ENCODE measurements at regions not wholly inside any gene's neighbourhood (a gene's known extent, or its start where the extent isn't known, plus 50 kb on each side); places are given as distances from the start of the nearest gene placed in this dataset.

DNA sequence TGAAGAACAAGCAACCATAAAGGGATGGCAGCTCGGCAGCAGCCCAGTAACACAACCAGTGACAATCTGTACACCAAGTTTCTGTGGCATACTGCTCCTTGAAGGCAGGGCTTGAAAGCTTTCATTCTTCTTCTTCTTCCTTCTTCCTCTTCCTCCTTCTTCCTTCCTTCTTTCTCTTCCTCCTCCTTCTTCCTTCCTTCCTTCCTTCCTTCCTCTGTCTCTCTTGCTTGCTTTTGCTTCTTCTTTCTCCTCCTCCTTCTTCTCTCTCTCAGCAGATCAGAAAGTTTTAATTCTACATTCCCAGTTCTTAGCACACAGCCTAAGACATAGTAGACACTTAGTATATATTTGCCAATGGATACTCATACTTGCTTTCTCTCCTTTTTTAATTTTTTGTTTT is 95.9 kb downstream of the GLUL start:
- no peak for DNase-seq (ENCODE audit: low read depth, low spot score)

- no peak for DNase-seq (ENCODE audit: low read depth, low spot score)
These were observed 98.4 kb downstream of the GLUL start for GRCh38 chr1:182293119-182293589.

GRCh38 chr1:182292193-182292741 is 99.3 kb downstream of the GLUL start:
- no peak for DNase-seq (ENCODE audit: low read depth, low spot score)

DNA sequence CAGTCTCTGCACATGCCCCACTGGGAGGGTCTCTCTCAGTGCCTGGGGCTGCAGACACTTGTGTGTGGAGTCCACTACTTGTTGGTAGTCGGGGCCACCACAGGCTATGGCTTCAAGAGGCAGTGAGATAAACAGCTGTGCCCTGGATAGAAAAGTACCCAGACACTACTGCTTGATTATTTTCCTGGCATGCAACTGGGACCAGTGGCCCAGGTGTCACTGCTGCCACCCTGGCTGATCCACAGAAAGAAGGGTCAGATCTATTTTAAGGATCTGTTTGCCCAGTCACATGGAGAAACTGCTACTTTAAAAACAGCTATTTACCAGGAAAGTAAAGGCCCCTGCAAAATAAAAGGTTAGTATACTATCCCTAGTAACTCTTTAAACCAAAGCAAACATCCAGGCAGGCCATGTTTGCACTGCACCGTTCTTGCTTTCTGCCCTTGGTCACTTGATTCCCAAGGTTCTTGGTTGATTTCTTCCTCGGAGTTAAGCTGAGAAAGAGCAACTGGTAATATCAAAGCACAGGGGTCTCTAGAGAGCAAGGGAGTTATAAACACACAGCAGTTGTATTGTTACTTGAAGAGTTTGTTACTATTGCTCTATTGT is 99.9 kb downstream of the GLUL start:
- no peak for DNase-seq (ENCODE audit: low read depth, low spot score)

DNA sequence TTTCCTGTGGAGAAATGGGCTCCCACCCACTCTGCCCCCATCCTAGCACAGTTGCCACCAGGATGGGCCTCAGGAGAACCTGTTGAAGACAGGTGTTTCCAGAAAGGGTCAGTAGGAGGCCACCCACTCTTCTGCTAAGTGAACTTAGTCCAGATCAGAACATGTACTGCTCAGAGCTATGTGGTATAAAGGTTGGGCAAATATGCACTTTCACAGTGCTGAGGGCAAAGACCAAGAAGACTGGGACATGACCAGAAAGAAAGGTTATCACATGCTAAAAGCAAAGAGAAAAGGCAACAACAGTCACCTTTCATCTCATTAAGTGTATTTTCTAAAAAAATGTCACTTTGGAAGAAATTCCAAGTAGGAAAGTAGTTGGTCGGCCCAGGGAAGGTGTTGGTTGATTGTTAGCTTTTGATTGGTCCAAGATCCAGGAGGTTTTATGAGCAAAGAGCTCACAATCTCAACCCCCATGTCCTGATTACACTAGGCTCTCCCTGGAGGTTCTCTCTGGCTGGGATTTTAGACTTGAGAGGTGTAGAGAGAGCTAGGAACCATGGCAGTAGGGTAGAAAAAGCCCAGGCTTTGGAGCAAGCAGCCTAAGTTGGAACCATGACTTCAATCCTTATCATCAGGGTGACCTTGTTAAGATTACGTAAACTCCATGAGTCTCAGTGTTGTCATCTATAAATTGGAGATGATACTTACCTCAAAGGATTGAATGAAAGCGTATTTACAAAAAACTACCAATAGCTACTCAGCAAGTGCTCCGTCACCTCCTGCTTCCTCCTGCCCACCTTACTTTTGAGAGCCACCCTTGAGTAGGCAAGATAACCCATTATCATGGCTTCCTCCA is 102.6 kb downstream of the GLUL start:
- DNase-seq (ENCODE audit: low read depth, low spot score): no peak

- no peak for DNase-seq (ENCODE audit: low read depth, low spot score)
These were observed 104.8 kb downstream of the GLUL start for GRCh38 chr1:182286761-182287160.

GRCh38 chr1:182283746-182284544 is 107.6 kb downstream of the GLUL start:
- DNase-seq (ENCODE audit: low read depth, low spot score): no peak

- no peak for DNase-seq (ENCODE audit: low read depth, low spot score)
These were observed 110.0 kb downstream of the GLUL start for GRCh38 chr1:182281541-182281940.

DNA sequence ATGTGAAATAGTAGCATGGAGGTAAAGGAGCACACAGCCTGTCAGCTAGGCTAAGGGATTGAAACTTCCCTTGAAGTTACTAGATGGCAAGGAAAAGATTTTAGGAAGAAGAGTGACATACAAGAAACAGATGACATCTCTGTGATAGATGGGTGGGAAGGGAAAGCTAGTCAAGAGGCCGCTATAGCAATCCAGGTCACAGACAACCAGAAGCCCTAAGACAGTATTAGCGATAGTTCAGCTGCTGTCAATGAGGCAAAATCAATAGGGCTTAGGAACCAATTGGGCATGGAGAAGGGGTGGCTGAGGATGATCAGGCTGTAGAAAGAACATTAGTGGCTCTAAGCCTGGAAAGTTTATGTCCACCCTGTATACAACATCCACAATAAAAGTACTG is 111.1 kb downstream of the GLUL start:
- no peak for DNase-seq (ENCODE audit: low read depth, low spot score)

GRCh38 chr1:182279724-182280503 is 111.7 kb downstream of the GLUL start:
- DNase-seq (ENCODE audit: low read depth, low spot score): no peak

GRCh38 chr1:182279302-182279701 is 112.3 kb downstream of the GLUL start:
- DNase-seq (ENCODE audit: low read depth, low spot score): no peak

DNA sequence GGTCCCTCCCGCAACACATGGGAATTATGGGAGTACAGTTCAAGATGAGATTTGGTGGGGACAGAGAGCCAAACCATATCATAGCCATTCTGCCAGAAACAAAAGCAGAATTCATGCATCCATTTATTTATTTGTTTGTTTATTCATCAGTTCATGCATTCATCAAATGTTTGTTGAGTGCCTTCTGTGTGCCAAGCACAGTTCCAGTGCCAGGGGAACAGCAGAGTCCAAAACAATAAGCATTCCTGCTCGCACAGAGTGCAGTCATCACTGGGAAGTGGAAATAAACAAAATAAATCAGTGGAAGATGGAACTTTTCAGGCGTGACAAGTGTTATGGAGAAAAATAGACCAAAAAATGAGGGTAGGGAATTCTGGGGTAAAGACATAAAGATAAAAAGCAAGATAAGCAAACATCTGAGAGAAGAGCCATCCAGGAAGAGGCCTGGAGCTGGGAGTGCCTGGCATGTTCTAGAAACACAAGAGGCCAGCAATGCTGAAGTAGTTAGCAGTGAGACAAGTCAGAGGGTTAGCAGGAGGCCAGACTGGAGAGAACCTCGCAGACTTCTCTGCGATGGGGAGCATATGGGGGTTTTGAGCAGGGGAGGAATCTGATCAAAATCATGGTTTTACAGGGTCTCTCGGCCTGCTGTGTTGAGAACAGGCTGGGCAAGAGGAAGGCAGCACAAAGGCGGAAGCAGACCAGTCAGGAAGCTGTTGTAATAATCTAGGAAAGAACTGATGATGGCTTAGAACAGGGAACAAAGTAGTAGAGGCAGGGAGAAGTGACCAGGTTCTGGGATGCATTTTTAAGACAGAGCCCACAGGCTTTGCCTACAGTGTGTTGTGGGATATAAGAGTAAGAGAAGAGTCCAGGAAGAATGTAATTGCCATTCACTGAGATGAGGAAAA is 113.2 kb downstream of the GLUL start:
- DNase-seq (ENCODE audit: low read depth, low spot score): no peak

DNA sequence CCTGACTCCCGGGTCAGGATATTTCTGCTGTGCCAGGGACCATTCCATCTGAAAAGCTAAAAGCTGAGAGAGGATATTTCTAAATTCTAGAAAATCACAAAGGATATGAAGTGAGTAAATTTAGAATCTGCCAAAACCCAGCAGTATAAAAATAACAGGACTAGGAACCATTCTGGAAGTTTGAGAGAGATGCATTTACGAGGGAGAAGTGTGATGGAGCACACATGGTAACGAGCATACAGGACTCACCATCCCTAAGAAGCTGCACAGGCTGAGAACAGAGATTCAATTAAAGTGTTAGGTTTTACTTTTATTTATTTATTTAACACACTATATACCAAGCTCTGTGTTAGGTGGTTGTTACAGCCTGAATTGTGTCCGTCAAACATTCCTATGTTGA is 116.3 kb downstream of the GLUL start:
- DNase-seq (ENCODE audit: low read depth, low spot score): no peak

GRCh38 chr1:182274618-182275017 is 117.0 kb downstream of the GLUL start:
- DNase-seq (ENCODE audit: low read depth, low spot score): no peak

DNA sequence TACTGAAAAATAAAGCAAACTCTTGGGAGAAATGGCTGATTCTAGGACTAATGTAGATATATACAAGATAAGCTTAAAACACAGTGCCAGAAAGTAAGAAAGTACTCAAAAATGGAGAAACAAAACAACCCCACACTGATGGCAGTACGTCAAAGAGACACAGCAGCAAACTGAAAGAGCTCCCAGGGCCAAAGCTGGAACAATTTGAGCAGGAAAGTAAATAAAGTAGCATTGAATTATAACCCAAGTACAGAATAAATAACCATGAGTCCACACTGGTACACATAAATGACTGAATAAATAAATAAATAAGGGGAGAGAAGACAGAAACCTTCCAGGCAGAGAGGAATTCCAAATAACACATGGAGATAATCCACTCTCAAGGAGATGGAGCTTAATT is 120.9 kb downstream of the GLUL start:
- no peak for DNase-seq (ENCODE audit: low read depth, low spot score)

GRCh38 chr1:182269097-182269496 is 122.5 kb downstream of the GLUL start:
- DNase-seq (ENCODE audit: low read depth, low spot score): no peak

DNA sequence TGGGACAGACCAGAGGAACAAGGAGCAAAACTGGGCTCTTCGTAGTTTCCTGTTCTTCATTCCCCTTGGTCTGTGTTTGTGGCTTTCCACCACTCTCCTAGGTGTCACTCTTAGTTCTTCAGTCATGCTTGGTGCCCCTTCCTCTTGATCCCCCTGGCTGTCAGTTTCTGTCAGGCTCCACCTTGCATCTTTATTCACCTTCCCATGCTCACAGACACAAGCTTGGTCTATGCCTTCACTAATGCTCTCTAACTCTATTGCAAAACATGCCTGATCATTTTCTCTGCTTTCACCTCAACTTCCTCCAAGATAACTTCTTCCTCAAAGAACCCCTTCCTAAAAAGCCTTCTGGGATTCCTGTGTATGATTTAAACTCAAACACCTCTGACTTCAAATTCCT is 122.9 kb downstream of the GLUL start:
- DNase-seq (ENCODE audit: low read depth, low spot score): no peak

- DNase-seq (ENCODE audit: low read depth, low spot score): no peak
These were observed 127.4 kb downstream of the GLUL start for GRCh38 chr1:182264185-182264584.

GRCh38 chr1:182263706-182264105 is 127.9 kb downstream of the GLUL start:
- DNase-seq (ENCODE audit: low read depth, low spot score): no peak

DNA sequence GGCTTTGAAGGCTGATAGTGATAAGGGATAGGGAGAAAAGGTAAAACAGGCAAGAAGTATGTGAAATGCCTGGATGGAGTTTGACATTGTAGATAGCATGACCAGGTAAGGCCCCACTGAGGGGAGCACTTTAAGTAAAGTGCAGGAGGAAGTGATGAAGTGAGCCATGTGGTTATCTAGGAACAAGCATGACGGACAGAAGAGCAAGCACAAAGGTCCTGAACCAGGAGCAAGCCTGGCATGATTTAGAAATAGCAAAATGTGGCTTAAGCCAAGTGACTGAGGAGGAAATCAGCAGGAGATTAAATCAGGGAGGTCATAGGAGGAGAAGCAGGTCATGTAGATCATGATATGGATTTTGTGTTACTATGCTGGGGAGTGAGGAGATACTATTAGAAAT is 129.2 kb downstream of the GLUL start:
- DNase-seq (ENCODE audit: low read depth, low spot score): no peak

Data from activated CD4-positive, CD25-positive, alpha-beta regulatory T cell treated with anti-CD3 and anti-CD28 coated beads, Interleukin-2, amount 50 U/mL, for 16 hours (primary cell).